ENCODE measurements at regions not wholly inside any gene's neighbourhood (a gene's known extent, or its start where the extent isn't known, plus 50 kb on each side); places are given as distances from the start of the nearest gene placed in this dataset.

- BruUV-seq (replicated peaks) = no TSS peak
- H3K4me1 ChIP-seq = no peaks in the 10 kb centered on the region
- ChIA-PET CTCF (no interaction called here), POLR2A (no interaction called here)
- Mint-ChIP-seq H3K36me3 (ENCODE audit: insufficient read depth, unreplicated experiment) (no peaks in the 10 kb centered on the region), H3K4me1 (ENCODE audit: low read depth, unreplicated experiment) (no peaks in the 10 kb centered on the region), H3K27ac (ENCODE audit: unreplicated experiment) (no peak overlapping the region), H3K4me3 (ENCODE audit: unreplicated experiment) (no peak overlapping the region), H3K27me3 (ENCODE audit: insufficient read depth, unreplicated experiment) (no peaks in the 10 kb centered on the region), H3K9me3 (ENCODE audit: unreplicated experiment) (no peaks in the 10 kb centered on the region)
- TF ChIP-seq, protein P1, sequence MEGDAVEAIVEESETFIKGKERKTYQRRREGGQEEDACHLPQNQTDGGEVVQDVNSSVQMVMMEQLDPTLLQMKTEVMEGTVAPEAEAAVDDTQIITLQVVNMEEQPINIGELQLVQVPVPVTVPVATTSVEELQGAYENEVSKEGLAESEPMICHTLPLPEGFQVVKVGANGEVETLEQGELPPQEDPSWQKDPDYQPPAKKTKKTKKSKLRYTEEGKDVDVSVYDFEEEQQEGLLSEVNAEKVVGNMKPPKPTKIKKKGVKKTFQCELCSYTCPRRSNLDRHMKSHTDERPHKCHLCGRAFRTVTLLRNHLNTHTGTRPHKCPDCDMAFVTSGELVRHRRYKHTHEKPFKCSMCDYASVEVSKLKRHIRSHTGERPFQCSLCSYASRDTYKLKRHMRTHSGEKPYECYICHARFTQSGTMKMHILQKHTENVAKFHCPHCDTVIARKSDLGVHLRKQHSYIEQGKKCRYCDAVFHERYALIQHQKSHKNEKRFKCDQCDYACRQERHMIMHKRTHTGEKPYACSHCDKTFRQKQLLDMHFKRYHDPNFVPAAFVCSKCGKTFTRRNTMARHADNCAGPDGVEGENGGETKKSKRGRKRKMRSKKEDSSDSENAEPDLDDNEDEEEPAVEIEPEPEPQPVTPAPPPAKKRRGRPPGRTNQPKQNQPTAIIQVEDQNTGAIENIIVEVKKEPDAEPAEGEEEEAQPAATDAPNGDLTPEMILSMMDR (IDR thresholded peaks at IDR 0.05; ENCODE audit: insufficient read depth in 1 of 2, low read depth in 1 of 2, low read length in 1 of 2, severe bottlenecking in 1 of 2, unreplicated experiment in 1 of 2) = no peak
- intact Hi-C loops (cut with micrococcal nuclease; ENCODE audit: unreplicated experiment) = no loop called here
- no peak overlapping the region for H3K4me3 ChIP-seq (ENCODE audit: low read depth, low read length)
- no peaks in the 10 kb centered on the region for H3K9me3 ChIP-seq
- H3K27me3 ChIP-seq (replicated peaks; ENCODE audit: control insufficient read depth, insufficient read depth, low read length) = no peaks in the 10 kb centered on the region
- no peaks in the 10 kb centered on the region for H3K36me3 ChIP-seq (ENCODE audit: control insufficient read depth, insufficient read depth, low read length)
- no peak for DNase-seq
These were observed 97.8 kb downstream of the DUSP10 start for GRCh38 chr1:221644145-221644448.

DNA sequence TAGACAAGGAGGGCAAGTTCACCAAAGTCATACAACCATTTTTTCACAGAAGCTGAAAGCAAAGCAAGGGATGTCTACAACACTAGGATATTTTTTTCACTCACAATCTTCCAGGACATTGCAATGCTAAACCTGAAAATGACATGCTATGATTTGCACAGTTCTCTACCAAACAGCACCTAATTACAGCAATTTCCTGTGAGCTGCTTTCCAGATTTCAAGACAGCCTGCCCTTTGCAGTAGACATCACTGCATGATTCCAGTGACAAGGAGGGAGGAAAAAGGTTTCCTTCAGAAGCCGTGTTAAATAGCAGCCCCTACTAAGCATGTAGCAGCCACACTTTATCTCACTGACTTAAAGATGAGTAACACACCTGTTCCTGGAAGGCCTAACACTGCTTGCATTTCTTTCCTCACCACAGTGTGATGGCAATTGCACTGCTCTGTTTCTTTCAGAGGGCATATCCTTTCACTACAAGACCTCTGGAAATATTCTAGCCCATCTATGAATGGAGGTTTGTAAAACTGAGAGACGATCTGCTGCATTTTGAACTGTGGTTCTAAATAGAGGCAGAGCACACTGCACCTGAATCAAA lies 97.1 kb downstream of the DUSP10 start:
- no TSS peak for BruUV-seq (replicated peaks)
- intact Hi-C loops (cut with micrococcal nuclease; ENCODE audit: unreplicated experiment) = no loop called here

DNA sequence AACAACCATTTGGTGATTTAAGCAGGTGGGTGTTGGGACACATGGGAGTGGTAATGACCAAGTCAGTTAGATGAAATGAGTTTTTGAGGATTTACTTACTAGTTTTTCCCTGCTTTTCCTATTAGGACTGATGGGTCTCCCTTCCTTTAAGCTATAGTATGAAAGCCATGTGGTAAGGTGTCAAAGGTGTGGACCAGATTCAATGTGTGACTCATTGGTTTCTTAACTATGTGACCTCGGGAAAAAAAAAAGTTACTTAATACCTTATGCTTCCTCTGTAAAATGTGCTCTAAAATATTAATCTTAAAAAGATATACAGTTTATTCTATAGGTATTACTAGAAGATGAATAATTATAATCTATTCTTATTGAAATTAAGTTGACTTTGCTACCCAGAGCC lies 93.7 kb downstream of the DUSP10 start:
- no TSS peak for BruUV-seq (replicated peaks)
- ChIA-PET POLR2A (no interaction called here), CTCF (no interaction called here)
- Mint-ChIP-seq H3K9me3 (ENCODE audit: unreplicated experiment) (no peaks in the 10 kb centered on the region), H3K36me3 (ENCODE audit: insufficient read depth, unreplicated experiment) (no peaks in the 10 kb centered on the region), H3K4me1 (ENCODE audit: low read depth, unreplicated experiment) (no peaks in the 10 kb centered on the region), H3K27me3 (ENCODE audit: insufficient read depth, unreplicated experiment) (no peaks in the 10 kb centered on the region), H3K27ac (ENCODE audit: unreplicated experiment) (no peak overlapping the region), H3K4me3 (ENCODE audit: unreplicated experiment) (no peak overlapping the region)
- intact Hi-C loops (cut with micrococcal nuclease; ENCODE audit: unreplicated experiment) = no loop called here
- no peak overlapping the region for H3K4me3 ChIP-seq (ENCODE audit: low read depth, low read length)
- DNase-seq = no peak
- H3K4me1 ChIP-seq = no peaks in the 10 kb centered on the region
- TF ChIP-seq, protein P1 (IDR thresholded peaks at IDR 0.05; ENCODE audit: insufficient read depth in 1 of 2, low read depth in 1 of 2, low read length in 1 of 2, severe bottlenecking in 1 of 2, unreplicated experiment in 1 of 2) = no peak
- no peaks in the 10 kb centered on the region for H3K36me3 ChIP-seq (ENCODE audit: control insufficient read depth, insufficient read depth, low read length)
- H3K27me3 ChIP-seq (replicated peaks; ENCODE audit: control insufficient read depth, insufficient read depth, low read length) = no peaks in the 10 kb centered on the region
- no peaks in the 10 kb centered on the region for H3K9me3 ChIP-seq

More for the DNA sequence above, 97.1 kb downstream of the DUSP10 start:
- H3K9me3 Mint-ChIP-seq (ENCODE audit: unreplicated experiment) = no peaks in the 10 kb centered on the region
- DNase-seq = no peak
- Histone ChIP-seq H3K36me3 (ENCODE audit: control insufficient read depth, insufficient read depth, low read length) (no peaks in the 10 kb centered on the region), H3K4me1 (no peaks in the 10 kb centered on the region), H3K27me3 (replicated peaks; ENCODE audit: control insufficient read depth, insufficient read depth, low read length) (no peaks in the 10 kb centered on the region), H3K4me3 (ENCODE audit: low read depth, low read length) (no peak overlapping the region), H3K9me3 (no peaks in the 10 kb centered on the region)
- H3K36me3 Mint-ChIP-seq (ENCODE audit: insufficient read depth, unreplicated experiment) = no peaks in the 10 kb centered on the region
- TF ChIP-seq, protein P1 (IDR thresholded peaks at IDR 0.05; ENCODE audit: insufficient read depth in 1 of 2, low read depth in 1 of 2, low read length in 1 of 2, severe bottlenecking in 1 of 2, unreplicated experiment in 1 of 2) = no peak
- ChIA-PET POLR2A (no interaction called here), CTCF (no interaction called here)
- H3K27ac Mint-ChIP-seq (ENCODE audit: unreplicated experiment) = no peak overlapping the region
- H3K4me3 Mint-ChIP-seq (ENCODE audit: unreplicated experiment) = no peak overlapping the region
- no peaks in the 10 kb centered on the region for H3K27me3 Mint-ChIP-seq (ENCODE audit: insufficient read depth, unreplicated experiment)
- no peaks in the 10 kb centered on the region for H3K4me1 Mint-ChIP-seq (ENCODE audit: low read depth, unreplicated experiment)

All from Caco-2 (cell line).